Cardiac fibroblast (primary cell): ENCODE measurements at regions not wholly inside any gene's neighbourhood (a gene's known extent, or its start where the extent isn't known, plus 50 kb on each side); places are given as distances from the start of the nearest gene placed in this dataset.
A peak's percentile ranks its signal among the peaks of the same experiment; 100 is the strongest.

Experiments used
- DNase-seq, 2 donors: peaks; one replicate each; pipeline versions ENCODE4 v3.0.0 to v3.0.0-alpha.2; 2010; ENCODE audit warnings: low read depth in 2 of 2
- H3K4me3 ChIP-seq, 2 donors: replicated peaks in 1 of 2; 1 replicate in 1 of 2; 2 replicates in 1 of 2; pipeline ENCODE4 v1.5.1; 2011; ENCODE audit warnings: low read depth in 2 of 2, low read length in 2 of 2, mild to moderate bottlenecking in 2 of 2, moderate library complexity in 1 of 2
- TF ChIP-seq, protein P1 (sequence below): IDR thresholded peaks from one replicate; pipeline ENCODE4 v1.5.1; 2011; ENCODE audit warnings: low read depth, mild to moderate bottlenecking, low read length, inconsistent platforms

DNA sequence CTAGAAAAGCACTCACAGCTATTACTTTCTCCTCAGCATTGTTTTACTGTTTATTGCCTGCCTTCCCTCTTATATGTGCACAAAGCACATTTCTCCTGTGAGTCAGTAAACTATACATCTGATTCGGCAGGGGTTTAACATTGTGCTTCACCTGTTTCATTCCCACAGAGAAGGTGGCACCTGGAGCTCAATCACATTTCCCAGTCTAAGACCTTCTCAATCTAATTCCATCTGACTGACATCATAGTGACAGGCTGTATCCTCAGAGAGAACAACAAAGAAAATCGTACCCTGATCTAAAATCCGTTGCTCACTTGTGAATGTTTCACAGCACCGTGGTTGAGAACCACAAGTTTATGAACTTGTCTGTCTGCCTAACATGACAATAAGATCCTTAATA is 92.4 kb upstream of the CAST start:
- no peak for DNase-seq
- H3K4me3 ChIP-seq: no peak overlapping the region
- TF ChIP-seq, protein P1, sequence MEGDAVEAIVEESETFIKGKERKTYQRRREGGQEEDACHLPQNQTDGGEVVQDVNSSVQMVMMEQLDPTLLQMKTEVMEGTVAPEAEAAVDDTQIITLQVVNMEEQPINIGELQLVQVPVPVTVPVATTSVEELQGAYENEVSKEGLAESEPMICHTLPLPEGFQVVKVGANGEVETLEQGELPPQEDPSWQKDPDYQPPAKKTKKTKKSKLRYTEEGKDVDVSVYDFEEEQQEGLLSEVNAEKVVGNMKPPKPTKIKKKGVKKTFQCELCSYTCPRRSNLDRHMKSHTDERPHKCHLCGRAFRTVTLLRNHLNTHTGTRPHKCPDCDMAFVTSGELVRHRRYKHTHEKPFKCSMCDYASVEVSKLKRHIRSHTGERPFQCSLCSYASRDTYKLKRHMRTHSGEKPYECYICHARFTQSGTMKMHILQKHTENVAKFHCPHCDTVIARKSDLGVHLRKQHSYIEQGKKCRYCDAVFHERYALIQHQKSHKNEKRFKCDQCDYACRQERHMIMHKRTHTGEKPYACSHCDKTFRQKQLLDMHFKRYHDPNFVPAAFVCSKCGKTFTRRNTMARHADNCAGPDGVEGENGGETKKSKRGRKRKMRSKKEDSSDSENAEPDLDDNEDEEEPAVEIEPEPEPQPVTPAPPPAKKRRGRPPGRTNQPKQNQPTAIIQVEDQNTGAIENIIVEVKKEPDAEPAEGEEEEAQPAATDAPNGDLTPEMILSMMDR: no peak

DNA sequence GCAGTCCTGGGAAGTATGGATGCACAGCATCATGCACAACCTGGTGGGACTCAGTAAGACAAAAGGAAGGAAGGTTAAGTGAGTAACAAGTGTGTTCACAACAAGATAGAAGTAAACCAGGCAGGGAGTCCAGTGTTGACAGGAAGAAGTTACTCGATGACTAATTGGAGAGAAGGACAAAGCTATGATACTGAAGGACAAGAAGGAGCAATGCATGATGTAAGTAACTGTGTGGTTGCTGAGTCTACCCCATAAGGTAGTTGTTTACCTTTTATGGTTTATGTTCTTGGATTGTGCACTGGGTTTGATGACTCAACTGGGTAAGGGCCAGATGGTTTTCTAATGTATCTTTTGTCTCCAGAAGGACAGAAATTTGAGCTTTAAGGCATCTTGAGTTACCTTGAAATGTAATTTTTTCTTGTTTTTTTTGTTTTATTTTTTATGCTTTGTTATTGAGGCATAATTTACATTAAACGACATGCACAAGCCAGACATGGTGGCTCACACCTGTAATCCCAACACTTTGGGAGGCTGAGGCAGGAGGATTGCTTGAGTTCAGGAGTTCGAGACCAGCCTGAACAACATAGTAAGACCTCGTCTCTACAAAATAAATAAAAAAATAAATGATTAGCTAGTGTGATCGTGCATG is 89.2 kb upstream of the CAST start:
- H3K4me3 ChIP-seq: no peak overlapping the region
- peak; percentile 74 to 99 for DNase-seq
- TF ChIP-seq, protein P1: no peak

DNA sequence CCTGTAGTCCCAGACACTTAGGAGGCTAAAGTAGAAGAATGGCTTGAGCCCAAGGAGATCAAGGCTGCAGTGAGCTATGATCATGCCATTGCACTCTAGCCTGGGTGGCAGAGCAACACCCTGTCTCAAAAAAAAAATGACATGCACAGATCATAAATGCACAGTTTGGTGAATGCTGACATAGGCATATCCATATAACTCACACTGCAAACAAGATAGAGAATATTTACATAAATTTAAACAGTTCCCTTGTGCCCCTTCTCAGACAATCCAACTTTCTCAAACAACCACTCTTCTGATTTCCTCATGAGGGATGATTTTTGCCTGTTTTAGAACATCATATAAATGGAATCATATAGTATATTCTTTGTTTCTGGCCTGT is 88.7 kb upstream of the CAST start:
- TF ChIP-seq, protein P1: no peak
- DNase-seq: no peak
- H3K4me3 ChIP-seq: no peak overlapping the region

DNA sequence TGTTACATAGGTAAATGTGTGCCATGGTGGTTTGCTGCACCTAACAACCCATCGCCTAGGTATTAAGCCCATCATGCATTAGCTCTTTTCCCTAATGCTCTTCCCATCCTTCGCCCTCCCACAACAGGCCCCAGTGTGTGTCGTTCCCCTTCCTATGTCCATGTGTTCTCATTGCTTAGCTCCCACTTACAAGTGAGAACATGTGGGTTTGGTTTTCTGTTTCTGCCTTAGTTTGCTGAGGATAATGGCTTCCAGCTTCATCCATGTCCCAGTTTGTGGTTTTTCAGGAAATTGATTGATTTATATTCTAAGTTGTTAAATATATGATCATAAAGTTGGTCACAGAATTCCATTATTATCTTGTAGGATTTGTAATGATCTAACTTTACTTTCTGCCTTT is 85.3 kb upstream of the CAST start:
- TF ChIP-seq, protein P1: no peak
- DNase-seq: no peak
- H3K4me3 ChIP-seq: no peak overlapping the region

DNA sequence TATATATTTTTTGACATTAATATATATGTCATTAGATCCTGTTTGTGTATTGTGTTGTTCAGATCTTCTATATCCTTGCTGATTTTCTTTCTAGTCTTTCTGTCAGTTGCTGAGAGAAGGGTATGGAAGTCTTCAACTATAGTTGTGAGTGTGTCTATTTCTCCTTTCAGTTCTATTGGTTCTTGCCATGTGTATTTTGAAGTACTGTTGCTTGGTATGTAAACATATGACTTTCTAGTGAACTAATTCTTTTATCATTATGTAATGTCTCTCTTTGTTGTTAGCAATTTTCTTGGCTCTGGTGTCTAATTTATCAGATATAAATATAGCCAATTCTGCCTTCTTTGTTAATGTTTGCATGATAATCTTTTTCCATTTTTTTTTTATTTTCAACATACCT is 84.3 kb upstream of the CAST start:
- TF ChIP-seq, protein P1: no peak
- DNase-seq: peak in 1 of 2 donors; percentile 61
- H3K4me3 ChIP-seq: no peak overlapping the region

DNA sequence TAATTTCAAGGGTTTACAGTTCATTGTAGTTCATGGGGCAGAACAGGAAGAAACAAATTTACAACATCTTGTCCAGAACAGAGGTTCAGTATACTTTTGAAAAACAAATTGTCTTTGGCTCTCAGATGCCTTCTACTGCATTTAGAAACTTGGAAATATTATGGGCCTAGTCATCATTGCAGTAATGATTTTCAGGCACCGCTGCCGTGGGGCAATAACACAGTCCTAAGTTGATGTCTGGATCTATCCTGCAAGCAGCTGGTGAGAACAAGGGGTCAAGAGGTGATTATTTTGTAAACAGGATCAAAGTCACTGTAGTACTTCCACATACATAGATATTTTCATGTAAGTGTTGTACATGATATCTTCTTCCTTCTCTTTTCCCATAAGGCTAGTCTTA is 82.5 kb upstream of the CAST start:
- no peak overlapping the region for H3K4me3 ChIP-seq
- TF ChIP-seq, protein P1: no peak
- DNase-seq: no peak

DNA sequence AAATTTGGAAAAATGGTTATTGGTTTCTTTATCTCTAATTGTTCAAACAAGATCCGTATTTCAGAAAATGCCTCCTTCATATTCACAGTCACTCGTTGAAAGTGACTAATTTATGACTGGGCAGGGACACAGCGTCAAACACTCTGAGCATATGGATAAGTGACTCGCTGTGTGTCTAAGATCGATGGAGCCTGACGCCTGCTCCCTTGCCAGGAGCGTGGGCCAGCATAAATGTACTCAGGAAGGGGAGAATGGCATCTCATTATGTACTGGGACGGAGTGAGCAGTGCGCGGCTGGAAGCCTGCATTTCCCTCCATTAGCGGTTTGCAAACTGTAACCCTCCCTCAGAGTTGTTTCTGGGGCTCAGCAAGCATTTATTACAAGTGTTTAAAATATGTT is 79.8 kb upstream of the CAST start:
- peak in 1 of 2 donors; percentile 39 for DNase-seq
- no peak overlapping the region for H3K4me3 ChIP-seq
- TF ChIP-seq, protein P1: no peak
